Limb (tissue), 2 donors: ENCODE measurements at regions not wholly inside any gene's neighbourhood (a gene's known extent, or its start where the extent isn't known, plus 50 kb on each side); places are given as distances from the start of the nearest gene placed in this dataset.
"Not testable (repeated sequence)": the region's sequence is repeated elsewhere in the genome, so short reads cannot be mapped to it uniquely, and the experiment has no call there.

Source experiments
- DNase-seq, 2 donors: peaks; one replicate each; pipeline ENCODE4 v3.0.0-alpha.2; 2016; ENCODE audit errors: extremely low spot score in 2 of 2

GRCh38 chr6:126204126-126204525 is 135.8 kb upstream of the CENPW start:
- DNase-seq = no peak

DNA sequence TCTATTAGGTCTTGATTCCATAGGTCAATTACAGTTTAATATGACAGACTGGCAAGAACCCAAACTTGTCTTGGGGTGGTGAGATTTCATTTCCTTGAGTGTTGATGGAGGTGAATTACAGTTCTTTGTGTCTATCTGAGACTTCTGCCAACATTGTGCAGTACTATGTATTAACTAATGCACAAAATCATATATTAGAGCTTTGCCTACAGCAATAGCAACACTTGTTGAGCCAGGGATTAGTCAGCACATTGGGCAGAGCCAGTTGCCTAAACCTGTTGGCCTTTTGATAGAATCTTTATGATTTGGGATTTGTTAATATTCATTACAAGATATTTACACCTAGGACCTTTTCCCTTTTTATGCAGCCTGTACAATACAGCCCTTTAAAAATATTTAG is 135.3 kb upstream of the CENPW start:
- no peak for DNase-seq

DNA sequence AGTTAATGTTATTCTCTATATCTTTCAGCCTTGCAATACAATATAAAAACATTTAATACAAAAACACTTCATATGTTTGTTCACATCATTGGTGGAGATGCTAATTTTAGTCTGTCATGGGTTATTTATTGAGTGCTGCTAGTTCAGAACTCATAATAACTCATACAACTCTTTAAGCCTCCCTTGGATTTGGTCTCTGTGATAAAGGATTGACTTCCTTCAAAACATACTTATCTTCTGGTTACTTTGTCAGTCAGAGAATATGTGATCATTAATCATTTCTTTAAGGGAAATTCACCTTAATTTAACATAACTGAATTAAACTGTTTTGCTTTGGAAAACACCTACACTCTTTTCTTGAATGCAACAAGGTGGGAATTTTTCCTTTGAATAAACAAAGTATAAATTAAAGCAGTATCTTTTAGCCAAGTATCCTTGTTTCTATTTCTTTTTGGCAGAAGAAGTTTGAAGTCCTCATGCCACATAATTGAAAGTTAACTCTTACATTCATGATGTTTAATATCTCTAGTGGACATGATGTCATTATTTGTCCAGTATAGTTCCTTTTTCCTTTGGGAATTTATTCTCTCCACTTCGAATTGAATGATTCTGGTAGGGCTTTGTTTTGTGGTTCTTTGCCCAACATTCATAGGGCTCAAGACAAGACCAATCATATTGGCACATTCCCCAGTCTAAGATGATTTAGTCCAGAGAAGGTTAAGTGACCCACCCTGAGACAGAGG is 133.2 kb upstream of the CENPW start:
- no peak for DNase-seq

DNA sequence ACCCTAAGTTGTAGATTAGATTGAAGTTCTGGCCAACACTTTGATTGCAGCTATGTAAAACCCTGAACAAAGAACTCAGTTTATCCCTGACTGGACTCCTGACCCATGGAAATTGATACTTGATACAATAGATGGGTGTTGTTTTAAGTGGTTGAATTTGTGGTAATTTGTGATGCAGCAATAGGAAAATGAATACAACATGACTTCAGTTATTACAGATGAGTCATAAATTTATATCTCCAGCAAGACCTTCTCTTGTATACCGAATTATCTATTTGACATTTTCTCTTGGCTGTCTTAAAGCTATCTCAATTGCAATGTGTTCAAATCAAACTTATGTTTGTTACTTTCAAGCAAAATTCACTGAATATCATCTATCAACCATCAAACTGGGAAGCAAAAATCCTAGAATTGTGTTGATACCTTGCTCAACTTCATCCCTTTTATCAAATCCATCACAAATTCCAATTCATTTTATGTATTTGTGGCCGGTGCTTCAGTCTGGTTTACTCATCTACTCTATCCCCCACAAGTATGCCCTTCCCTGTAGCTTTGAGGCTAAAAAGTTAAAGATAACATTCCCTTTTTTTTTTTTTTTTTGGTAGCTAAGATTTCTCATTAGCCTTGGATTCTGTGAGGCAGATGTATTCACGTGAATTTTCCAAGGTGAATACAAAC is 129.4 kb upstream of the CENPW start:
- DNase-seq = no peak

DNA sequence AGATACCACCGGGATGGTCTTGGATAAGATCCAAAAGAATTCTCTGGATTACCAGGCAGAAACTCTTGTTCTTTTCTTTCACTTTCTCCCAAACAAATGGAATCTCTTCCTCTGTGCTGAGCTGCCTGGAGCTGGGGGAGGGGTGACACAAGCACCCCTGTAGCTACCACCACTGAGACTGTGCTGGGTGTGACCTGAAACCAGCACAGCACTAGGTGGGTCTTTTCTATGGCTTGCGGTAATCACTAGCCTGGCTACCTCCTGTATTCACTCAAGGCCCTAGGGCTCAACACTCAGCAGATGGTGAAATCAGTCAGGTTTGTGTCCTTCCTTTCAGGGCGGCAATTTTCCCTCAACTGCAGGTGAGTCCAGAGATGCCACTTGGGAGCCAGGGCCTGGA is 122.4 kb upstream of the CENPW start:
- DNase-seq = no peak

DNA sequence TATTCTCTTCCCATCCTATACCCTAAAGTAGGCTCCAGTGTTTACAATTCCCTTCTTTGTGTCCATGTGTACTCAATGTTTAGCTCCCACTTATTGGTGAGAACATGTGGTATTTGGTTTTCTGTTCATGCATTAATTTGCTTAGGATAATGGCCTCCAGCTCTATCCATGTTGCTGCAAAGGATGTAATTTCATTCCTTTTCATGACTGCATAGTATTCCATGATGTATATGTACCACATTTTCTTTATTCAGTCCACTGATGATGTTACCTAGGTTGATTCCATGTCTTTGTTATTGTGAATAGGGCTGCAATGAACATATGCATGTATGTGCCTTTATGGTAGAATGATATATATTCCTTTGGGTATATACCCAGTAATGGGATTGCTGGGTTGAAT is 119.0 kb upstream of the CENPW start:
- not testable (repeated sequence) for DNase-seq

DNA sequence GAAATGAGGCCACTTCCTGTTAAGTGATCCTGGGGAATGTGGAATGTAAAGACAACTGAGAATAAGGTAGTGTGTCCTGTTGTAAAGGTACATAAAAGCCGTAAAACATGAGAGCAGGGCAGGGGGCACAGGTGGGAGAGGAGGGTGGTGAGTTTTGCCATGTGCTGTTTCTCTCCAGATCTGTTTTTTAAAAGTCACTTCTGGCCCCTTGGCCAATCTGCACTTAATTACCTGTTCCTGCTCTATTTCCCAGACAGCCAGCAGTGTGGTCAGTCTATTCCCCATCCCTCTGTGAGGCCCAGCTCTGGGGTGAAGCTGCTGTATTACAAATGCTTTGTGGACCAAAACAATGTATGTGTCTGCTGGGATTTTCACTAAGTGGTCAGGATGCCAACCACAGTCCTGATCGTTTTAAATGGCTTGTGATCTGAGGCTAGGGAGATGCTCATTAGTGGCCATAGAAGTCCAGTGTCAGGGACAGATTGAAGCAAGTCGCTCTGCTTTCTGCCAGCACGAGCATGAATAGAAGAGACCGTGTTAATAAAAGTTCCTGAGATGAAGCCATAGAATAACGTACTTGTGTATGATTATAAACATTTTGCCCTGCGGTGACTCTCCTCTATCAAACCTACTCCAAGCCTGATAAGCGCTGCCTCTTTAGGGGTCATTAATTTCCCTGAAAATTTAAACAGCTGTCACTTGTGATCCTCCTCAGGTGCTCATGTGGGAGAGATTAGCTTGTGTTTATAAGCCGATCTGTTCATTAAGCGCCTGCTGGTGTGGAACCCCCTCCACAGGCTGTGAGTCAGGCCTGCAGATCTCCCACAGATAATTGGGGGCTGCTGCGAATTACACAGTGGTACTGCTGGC is 111.8 kb upstream of the CENPW start:
- DNase-seq = peak in 1 of 2 donors; percentile 41

GRCh38 chr6:126232671-126233070 is 107.2 kb upstream of the CENPW start:
- no peak for DNase-seq

DNA sequence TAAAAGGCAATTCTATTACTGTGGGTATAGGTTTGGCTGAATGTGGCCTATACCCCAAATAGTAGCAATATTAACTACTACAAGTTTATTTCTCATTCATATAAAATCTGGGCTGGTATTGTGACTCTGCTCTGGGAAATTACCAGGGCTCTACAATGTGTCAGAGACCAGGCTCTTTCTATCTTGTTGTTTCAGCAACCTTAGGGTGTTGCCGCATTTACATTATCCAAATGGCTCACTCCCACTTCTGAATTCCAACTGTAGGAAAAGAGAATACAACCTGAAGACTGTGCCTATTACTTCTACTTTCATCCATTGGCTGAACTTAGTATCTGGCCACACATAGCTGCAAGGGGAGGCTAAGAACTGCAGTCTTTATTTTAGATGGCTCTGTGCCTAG is 106.7 kb upstream of the CENPW start:
- DNase-seq = no peak

- no peak for DNase-seq
Observed at GRCh38 chr6:126235363-126235762, 104.6 kb upstream of the CENPW start.

DNA sequence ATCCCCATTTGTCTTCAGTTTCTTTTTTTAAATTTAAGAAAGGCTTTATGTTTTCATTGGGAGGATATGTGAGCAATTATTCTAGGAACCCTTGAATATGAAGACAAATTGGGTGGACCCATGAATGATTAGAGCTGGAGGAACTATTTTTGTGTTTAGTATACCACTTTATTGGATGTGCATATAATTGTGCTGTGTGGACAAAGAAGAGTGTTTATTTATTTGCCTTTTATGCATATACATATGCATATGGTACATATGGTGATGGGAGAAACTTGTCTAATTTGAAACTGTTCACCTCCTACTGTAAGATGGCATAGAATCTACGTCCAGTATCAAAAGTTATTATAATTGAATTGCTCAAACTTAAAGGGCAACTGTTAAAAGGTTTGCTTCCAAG is 94.8 kb upstream of the CENPW start:
- no peak for DNase-seq

GRCh38 chr6:126252154-126252553 is 87.8 kb upstream of the CENPW start:
- DNase-seq = no peak

- DNase-seq = no peak
Observed at GRCh38 chr6:126253431-126253830, 86.5 kb upstream of the CENPW start.

- no peak for DNase-seq
Observed at GRCh38 chr6:126258150-126258549, 81.8 kb upstream of the CENPW start.

GRCh38 chr6:126261792-126262421 is 78.0 kb upstream of the CENPW start:
- no peak for DNase-seq

GRCh38 chr6:126264265-126264664 is 75.7 kb upstream of the CENPW start:
- no peak for DNase-seq

DNA sequence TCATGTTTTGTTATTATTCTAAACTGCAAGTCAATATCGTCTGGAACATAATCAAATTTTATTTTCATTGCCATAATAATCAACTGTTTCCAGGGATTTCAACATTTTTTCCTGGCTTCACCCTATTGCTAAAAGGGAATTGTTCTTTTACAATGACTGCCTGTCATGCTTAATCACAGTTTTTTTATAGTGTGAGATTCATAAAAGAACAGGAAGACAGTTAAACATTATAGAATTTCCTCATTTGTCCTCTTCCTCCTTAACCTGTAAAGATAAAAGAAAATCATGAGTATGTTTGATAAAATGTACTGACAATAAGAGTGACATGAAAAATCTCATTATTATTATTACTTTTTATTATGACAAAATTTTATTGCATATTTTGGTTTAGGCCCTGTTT is 73.3 kb upstream of the CENPW start:
- no peak for DNase-seq

- no peak for DNase-seq
Observed at GRCh38 chr6:126267626-126268025, 72.3 kb upstream of the CENPW start.

- DNase-seq = no peak
Observed at GRCh38 chr6:126268092-126268491, 71.8 kb upstream of the CENPW start.

GRCh38 chr6:126280287-126280686 is 59.6 kb upstream of the CENPW start:
- DNase-seq = no peak

DNA sequence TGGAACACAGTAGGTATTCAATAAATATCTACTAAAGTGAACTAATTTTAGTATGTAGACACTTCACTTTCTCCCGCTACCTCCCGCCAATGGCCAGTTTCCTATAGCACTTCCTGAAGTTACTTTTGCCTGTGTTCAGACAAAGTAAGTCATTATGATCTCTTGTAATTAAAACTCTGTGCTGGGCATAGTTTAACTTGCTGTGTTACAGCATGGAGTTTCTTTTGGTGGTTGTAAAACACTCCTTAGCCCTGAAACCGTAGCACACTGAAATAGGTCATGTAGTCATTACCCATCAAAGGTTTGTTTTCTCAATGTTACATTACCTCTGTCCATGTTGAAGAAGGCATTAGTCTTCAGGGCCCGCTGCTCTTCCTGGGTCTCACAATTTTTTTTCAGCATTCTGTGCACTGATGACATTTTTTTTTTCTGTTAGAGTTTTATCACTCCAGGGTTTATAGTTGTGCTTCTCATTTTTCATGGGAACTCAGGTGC is 54.0 kb upstream of the CENPW start:
- DNase-seq = no peak
